ENCODE measurements at regions not wholly inside any gene's neighbourhood (a gene's known extent, or its start where the extent isn't known, plus 50 kb on each side); places are given as distances from the start of the nearest gene placed in this dataset.

DNA sequence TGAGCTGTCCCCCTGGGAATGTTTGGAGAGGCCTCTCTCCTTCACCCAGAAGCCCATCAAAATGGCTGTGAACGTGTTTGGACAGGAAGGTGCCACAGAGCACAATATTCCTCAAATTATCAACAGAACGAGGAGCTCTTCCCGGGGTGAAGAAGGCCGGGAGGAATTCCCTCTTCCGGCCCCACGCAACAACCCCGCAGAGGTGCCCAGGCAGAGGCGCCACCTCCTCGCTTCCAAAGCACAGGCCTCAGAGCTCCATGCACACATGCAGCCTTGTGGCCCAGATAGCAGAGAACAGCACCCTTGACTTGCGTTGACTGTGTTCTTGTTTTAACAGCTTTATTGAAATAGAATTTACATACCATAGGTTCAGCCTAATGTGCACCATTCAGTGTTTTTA lies 152.5 kb upstream of the SALL3 start:
- TF ChIP-seq SUZ12 (IDR thresholded peaks at IDR 0.05; ENCODE audit: extremely low read depth, insufficient read depth, insufficient read length) (no peak), ZNF274 (IDR thresholded peaks at IDR 0.05; ENCODE audit: low read depth, low read length) (no peak), YY1 (IDR thresholded peaks at IDR 0.05; ENCODE audit: insufficient read depth, insufficient read length) (no peak)
